HG02981 (cell line): ENCODE measurements at regions not wholly inside any gene's neighbourhood (a gene's known extent, or its start where the extent isn't known, plus 50 kb on each side); places are given as distances from the start of the nearest gene placed in this dataset.
"Not testable (repeated sequence)": the region's sequence is repeated elsewhere in the genome, so short reads cannot be mapped to it uniquely, and the experiment has no call there.

Experiments used
- ATAC-seq: cut with Tn5 transposase; IDR thresholded peaks from one replicate; pipeline ENCODE4 v1.9.1; 2021; ENCODE audit warnings: mild to moderate bottlenecking, moderate library complexity; ENCODE audit not compliant: unreplicated experiment

DNA sequence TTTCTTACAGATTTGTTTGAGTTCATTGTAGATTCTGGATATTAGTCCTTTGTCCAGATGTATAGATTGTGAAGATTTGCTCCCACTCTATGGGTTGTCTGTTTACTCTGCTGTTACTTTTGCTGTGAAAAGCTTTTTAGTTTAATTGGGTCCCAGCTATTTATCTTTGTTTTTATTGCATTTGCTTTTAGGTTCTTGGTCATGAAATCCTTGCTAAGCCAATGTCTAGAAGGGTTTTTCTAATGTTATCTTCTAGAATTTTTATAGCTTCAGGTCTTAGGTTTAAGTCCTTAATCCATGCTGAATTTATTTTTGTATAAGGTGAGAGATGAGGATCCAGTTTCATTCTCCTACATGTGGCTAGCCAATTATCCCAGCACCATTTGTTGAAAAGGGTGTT is 81.2 kb upstream of the NDST4 start:
- not testable (repeated sequence) for ATAC-seq

DNA sequence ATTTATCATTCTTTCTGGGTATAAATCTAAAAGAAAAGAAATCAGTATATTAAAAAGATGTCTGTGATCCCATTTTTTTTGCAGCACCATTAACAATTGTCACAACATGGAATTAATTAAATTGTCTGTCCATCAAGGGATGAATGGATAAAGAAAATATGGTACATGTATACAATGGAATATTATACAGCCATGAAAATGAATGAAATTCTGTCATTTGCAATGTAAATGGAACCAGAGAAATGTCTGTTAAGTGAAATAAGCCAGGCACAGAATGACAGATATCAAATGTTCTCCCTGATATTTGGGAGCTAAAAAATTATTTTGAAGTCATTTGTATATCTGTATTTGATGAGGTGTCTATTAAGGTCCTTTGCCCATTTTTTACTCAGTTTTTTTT is 77.1 kb upstream of the NDST4 start:
- no peak for ATAC-seq

DNA sequence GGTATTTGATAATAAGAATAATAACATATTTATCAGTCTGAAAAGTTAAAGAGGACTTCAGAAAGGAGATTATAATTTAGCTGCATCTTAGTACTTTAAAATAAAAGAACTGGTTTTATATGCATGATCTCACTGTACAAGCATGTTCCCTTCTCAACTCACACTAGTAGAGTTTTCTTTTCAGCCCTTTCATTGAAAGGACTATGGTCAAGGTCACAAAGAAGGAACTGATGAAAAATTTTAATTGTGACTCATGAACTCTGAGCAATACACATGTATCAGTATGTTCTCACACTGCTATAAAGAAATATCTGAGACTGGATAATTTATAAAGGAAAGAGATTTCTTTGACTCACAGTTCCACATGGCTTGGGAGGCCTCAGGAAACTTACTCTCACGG is 73.7 kb upstream of the NDST4 start:
- no peak for ATAC-seq

DNA sequence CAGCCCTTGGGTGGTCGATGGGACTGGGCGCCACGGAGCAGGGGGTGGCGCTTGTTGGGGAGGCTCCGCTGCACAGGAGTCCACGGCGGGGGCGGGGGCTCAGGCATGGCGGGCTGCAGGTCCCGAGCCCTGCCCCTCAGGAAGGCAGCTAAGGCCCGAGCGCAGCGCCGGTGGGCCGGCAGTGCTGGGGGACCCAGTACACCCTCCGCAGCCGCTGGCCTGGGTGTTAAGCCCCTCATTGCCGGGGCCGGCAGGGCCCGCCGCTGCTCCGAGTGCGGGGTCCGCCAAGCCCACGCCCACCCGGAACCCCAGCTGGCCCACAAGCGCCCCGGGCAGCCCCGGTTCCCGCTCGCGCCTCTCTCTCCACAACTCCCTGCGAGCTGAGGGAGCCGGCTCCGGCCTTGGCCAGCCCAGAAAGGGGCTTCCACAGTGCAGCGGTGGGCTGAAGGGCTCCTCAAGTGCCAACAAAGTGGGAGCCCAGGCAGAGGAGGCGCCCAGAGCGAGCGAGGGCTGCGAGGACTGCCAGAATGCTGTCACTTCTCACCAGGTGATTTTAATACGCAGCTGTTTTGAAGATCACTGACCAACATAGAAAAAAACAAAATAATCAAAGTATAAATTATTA is 66.1 kb upstream of the NDST4 start:
- ATAC-seq = not testable (repeated sequence)

DNA sequence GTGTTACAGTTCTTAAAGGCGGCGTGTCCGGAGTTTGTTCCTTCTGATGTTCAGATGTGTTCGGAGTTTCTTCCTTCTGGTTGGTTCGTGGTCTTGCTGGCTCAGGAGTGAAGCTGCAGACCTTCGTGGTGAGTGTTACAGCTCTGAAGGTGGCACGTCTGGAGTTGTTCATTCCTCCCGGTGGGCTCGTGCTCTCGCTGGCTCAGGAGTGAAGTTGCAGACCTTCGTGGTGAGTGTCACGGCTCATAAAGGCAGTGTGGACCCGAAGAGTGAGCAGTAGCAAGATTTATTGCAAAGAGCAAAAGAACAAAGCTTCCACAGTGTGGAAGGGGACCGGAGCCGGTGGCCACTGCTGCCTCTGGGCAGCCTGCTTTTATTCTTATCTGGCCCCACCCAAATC is 65.3 kb upstream of the NDST4 start:
- not testable (repeated sequence) for ATAC-seq

DNA sequence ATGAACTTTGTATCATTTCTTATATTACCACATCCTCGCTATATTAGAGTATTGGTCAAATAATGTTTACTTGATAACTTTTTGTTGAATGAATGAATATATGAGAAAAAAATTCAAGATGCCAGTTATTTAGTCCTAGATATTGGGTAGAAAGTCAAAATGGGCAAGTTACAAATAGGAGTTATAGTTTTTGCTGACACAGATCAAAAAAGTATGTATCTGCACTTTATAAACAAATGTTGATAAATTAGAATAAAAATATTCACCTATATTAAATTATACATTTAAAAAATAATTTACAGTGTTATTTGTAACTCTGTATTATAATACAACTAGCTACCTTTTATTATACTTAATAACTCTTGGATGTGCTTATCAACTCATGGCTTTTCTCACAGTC is 57.8 kb upstream of the NDST4 start:
- no peak for ATAC-seq

DNA sequence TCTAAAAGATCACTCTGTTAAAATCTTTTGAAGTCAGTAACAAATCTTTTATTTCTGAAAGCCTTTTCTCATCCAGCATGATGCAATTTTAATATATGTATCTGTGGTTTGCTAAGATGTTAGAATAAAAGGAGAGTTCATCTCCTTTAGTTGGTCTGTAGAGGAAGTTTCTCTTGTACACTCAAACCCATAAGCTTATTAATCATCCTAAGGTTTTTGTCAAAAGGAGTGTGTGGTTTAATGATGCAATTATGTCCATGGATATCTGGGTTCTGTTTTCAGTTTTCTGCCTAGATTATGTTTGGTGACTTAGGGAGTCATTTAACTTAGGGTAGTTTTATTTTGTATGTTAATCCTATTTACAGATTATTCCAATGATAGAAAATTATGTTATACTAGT is 52.1 kb upstream of the NDST4 start:
- no peak for ATAC-seq
